Nephron (organoid): ENCODE measurements at regions not wholly inside any gene's neighbourhood (a gene's known extent, or its start where the extent isn't known, plus 50 kb on each side); places are given as distances from the start of the nearest gene placed in this dataset.

Experiments used
- H3K27ac Mint-ChIP-seq, 3 experiments: 2 replicates each; pipeline ENCODE4 v1.8.0; 2020; ENCODE audit warnings: mixed read lengths in 3 of 3, mild to moderate bottlenecking in 2 of 3, moderate library complexity in 1 of 3
- H3K27me3 Mint-ChIP-seq: 2 replicates; pipeline ENCODE4 v1.8.0; 2021; ENCODE audit warnings: low read depth, mild to moderate bottlenecking, moderate library complexity, mixed read lengths
- H3K36me3 Mint-ChIP-seq: 2 replicates; pipeline ENCODE4 v1.8.0; 2020; ENCODE audit warnings: low read depth, mixed read lengths
- H3K4me1 Mint-ChIP-seq: 2 replicates; pipeline ENCODE4 v1.8.0; 2020; ENCODE audit warnings: mixed read lengths
- H3K4me3 Mint-ChIP-seq, 3 experiments: 2 replicates each; pipeline ENCODE4 v1.8.0; 2020; ENCODE audit warnings: mild to moderate bottlenecking in 3 of 3, mixed read lengths in 3 of 3, moderate library complexity in 2 of 3
- H3K9me3 Mint-ChIP-seq: 2 replicates; pipeline ENCODE4 v1.8.0; 2020; ENCODE audit warnings: mixed read lengths
- TF ChIP-seq, protein P1 (sequence below), 3 experiments: fragments of 200-600 bp; sonication (generic); IDR thresholded peaks; one replicate each; pipeline ENCODE4 v1.5.0; 2021; ENCODE audit warnings: antibody characterized with exemption in 3 of 3; ENCODE audit not compliant: unreplicated experiment in 3 of 3

DNA sequence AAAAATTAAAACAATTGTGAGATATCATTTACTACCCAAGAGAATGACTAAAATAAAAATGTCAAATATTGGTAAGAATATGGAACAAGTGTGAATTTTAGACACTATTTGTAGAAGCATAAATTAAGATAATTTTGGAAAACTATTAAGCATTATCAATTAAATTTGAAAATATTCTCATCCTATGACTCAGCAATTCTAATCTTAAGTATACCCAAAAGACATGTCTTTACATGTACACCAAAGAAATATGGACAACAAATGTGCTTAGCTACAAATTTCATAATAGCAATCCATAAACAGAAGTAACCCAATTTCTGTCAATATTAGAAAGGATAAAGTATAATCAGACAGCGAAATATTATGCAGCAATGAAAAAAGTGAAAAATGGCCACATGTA lies 1032.2 kb upstream of the SEMA6D start:
- Mint-ChIP-seq H3K4me1 (peaks cover 11% of the 10 kb centered on the region), H3K4me3 (no peak overlapping the region), H3K27me3 (no peaks in the 10 kb centered on the region), H3K27ac (no peak overlapping the region), H3K9me3 (no peaks in the 10 kb centered on the region), H3K36me3 (no peaks in the 10 kb centered on the region)
- TF ChIP-seq, protein P1, sequence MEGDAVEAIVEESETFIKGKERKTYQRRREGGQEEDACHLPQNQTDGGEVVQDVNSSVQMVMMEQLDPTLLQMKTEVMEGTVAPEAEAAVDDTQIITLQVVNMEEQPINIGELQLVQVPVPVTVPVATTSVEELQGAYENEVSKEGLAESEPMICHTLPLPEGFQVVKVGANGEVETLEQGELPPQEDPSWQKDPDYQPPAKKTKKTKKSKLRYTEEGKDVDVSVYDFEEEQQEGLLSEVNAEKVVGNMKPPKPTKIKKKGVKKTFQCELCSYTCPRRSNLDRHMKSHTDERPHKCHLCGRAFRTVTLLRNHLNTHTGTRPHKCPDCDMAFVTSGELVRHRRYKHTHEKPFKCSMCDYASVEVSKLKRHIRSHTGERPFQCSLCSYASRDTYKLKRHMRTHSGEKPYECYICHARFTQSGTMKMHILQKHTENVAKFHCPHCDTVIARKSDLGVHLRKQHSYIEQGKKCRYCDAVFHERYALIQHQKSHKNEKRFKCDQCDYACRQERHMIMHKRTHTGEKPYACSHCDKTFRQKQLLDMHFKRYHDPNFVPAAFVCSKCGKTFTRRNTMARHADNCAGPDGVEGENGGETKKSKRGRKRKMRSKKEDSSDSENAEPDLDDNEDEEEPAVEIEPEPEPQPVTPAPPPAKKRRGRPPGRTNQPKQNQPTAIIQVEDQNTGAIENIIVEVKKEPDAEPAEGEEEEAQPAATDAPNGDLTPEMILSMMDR (IDR thresholded peaks at IDR 0.05; ENCODE audit: unreplicated experiment in 3 of 3) = no peak

DNA sequence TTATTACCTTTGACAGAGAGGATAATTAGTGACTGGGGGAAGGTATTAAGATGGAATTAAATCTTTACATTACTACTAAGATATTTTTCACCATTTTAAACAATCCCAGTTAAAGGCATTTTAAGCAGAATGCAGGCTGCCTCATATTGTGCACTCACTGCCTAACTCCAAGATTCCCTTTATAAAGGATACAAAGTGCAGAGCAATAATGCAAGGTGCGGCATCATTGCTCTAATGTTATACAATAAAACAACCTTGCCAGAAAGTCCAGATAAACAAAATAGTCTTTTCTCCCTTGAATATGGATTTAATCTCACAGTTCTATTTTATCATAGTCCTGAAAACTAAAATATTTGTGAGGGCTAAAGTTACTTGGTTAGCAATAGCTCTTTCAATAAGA lies 1031.6 kb upstream of the SEMA6D start:
- Mint-ChIP-seq H3K27ac (no peak overlapping the region), H3K27me3 (no peaks in the 10 kb centered on the region), H3K4me1 (peaks cover 11% of the 10 kb centered on the region), H3K9me3 (no peaks in the 10 kb centered on the region), H3K4me3 (no peak overlapping the region), H3K36me3 (no peaks in the 10 kb centered on the region)
- TF ChIP-seq, protein P1 (IDR thresholded peaks at IDR 0.05; ENCODE audit: unreplicated experiment in 3 of 3) = no peak

DNA sequence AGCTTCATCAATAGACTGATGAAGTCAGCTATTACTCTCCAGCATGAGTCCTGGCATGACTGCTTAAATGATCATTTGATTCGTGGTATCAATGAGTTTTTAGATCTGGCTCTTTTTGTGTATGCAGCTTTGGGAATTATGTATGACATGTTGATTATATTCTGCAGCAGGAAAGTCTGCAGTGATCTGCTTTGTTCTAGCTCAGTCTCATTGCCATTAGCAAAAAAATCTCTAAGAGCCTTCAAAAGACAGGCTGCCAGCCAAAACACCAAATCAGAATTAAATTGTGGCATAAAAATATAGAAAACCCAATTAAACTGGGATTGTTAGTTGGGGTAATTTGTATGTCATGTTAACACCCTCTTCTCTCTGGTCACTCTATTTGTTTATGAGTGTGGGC lies 1021.0 kb upstream of the SEMA6D start:
- TF ChIP-seq, protein P1 (IDR thresholded peaks at IDR 0.05; ENCODE audit: unreplicated experiment in 3 of 3) = no peak
- H3K4me1 Mint-ChIP-seq = peaks cover 6% of the 10 kb centered on the region
- H3K27ac Mint-ChIP-seq = peak overlapping the region in 2 of 3 experiments; percentile 7 to 12
- H3K9me3 Mint-ChIP-seq = no peaks in the 10 kb centered on the region
- H3K4me3 Mint-ChIP-seq = no peak overlapping the region
- H3K36me3 Mint-ChIP-seq = no peaks in the 10 kb centered on the region
- H3K27me3 Mint-ChIP-seq = no peaks in the 10 kb centered on the region

DNA sequence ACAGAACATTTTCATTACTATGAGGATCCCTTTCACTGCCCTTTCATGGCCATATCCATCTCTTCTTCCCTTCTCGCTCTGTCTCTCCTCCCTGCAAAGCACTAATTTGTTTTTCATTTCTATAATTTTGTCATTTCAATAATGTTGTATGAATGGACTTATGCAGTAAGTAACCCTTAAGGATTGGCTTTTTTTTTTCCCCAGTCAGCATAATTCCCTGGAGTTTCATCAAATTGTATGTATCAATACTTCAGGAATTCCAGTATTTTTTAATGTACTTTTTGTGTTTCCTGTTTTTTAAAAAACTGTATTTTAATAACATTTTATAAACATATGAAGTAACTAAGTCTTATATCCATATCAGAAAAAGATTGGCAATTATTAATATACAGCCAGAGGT lies 1016.0 kb upstream of the SEMA6D start:
- Mint-ChIP-seq H3K9me3 (no peaks in the 10 kb centered on the region), H3K36me3 (no peaks in the 10 kb centered on the region), H3K27ac (no peak overlapping the region), H3K4me3 (no peak overlapping the region), H3K27me3 (no peaks in the 10 kb centered on the region), H3K4me1 (peaks cover 2% of the 10 kb centered on the region)
- TF ChIP-seq, protein P1 (IDR thresholded peaks at IDR 0.05; ENCODE audit: unreplicated experiment in 3 of 3) = no peak

DNA sequence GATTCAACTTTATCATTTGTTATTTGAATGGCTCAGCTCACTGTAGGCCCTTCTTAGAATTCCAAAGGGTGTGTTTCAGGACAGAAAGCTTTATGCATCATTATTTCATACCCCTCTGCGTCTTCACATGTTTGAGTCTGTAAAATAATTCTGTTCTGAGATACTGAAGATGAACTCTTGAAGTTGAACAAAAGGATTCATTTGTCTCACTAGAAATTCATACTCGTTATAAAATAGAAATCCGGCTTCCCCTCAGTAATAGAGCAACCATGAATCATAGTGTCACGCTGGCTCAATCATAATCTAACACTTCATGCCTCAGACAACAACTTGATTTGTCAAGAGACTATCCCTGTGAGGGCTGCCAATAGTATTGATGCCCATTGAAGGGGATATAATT lies 1015.4 kb upstream of the SEMA6D start:
- TF ChIP-seq, protein P1 (IDR thresholded peaks at IDR 0.05; ENCODE audit: unreplicated experiment in 3 of 3) = no peak
- Mint-ChIP-seq H3K4me1 (no peaks in the 10 kb centered on the region), H3K4me3 (no peak overlapping the region), H3K9me3 (peaks cover 3% of the 10 kb centered on the region), H3K27me3 (no peaks in the 10 kb centered on the region), H3K36me3 (no peaks in the 10 kb centered on the region), H3K27ac (no peak overlapping the region)

DNA sequence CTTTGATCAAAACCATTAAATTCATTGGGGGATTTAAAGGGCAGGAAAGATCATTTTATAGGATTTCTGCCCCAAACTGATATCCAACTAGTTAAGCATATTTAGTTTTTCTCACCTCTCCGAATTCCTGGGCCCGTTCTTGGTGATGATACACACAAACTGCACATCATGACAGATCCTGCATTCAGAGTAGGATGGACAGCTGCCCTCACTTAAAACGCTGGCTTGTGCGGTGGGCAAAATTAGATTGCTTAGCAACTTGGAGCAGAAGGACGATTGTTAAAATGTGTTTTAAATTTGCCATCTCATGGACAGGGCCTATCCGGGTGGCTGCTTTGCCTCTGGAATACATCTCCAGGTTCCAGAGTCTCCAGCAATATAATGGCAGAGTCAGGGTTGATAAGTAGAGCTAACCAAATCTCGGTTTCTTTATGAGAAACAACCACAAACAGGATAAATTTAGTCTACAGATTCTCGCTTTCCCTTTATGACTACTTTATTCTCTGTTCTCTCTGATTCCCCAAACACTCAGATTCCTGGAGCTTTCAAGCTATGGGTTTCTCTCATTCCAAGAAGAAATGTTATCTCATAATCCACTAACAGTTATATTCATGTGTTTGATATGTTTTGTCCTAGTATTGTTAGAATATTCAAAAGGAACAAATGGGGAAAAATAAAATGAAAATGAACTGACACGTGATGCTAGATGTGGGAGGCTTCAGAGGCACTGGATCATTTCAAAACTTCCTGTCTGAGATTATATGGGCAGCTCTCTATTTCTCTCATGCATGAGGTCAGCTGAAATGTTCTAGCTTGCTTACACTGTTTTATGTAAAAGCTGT lies 1014.1 kb upstream of the SEMA6D start:
- Mint-ChIP-seq H3K4me3 (no peak overlapping the region), H3K4me1 (no peaks in the 10 kb centered on the region), H3K27ac (no peak overlapping the region), H3K9me3 (peaks cover 8% of the 10 kb centered on the region), H3K27me3 (no peaks in the 10 kb centered on the region), H3K36me3 (peaks cover 4% of the 10 kb centered on the region)
- TF ChIP-seq, protein P1 (IDR thresholded peaks at IDR 0.05; ENCODE audit: unreplicated experiment in 3 of 3) = no peak
